ENCODE measurements at regions not wholly inside any gene's neighbourhood (a gene's known extent, or its start where the extent isn't known, plus 50 kb on each side); places are given as distances from the start of the nearest gene placed in this dataset.
"Not testable (repeated sequence)": the region's sequence is repeated elsewhere in the genome, so short reads cannot be mapped to it uniquely, and the experiment has no call there.

GRCh38 chr3:176827244-176827643, 370.0 kb downstream of the TBL1XR1 start:
- CTCF ChIA-PET: not testable (repeated sequence)

GRCh38 chr3:176824811-176825210, 372.5 kb downstream of the TBL1XR1 start:
- CTCF ChIA-PET: no interaction called here
- Histone ChIP-seq H3K4me2 (no peak overlapping the region), H3K9me3 (no peaks in the 10 kb centered on the region), H3K27ac (ENCODE audit: low read depth in 2 of 2, low read length in 1 of 2) (no peak overlapping the region), H2AFZ (ENCODE audit: low read depth) (no peak overlapping the region), H3K4me1 (ENCODE audit: control insufficient read depth in 1 of 2, insufficient read depth in 2 of 2, low read depth in 1 of 2, low read length in 1 of 2) (no peaks in the 10 kb centered on the region), H3K36me3 (replicated peaks in 1 of 2; ENCODE audit: control insufficient read depth in 1 of 2, insufficient read depth in 2 of 2, low read length in 1 of 2) (no peaks in the 10 kb centered on the region), H3K4me3 (ENCODE audit: low read depth in 2 of 2, low read length in 1 of 2) (no peak overlapping the region), H3K9ac (no peak overlapping the region), H3F3A (replicated peaks; ENCODE audit: insufficient read depth) (no peaks in the 10 kb centered on the region), H3K27me3 (ENCODE audit: insufficient read depth) (no peaks in the 10 kb centered on the region), H3K9me2 (no peaks in the 10 kb centered on the region), H3K79me2 (ENCODE audit: insufficient read depth) (no peaks in the 10 kb centered on the region), H4K20me1 (ENCODE audit: insufficient read depth) (no peaks in the 10 kb centered on the region)
- no peak for TF ChIP-seq EZH2phosphoT487 (IDR thresholded peaks at IDR 0.05; ENCODE audit: borderline replicate concordance, low read depth)
- TF ChIP-seq SIN3A (IDR thresholded peaks at IDR 0.05; ENCODE audit: borderline replicate concordance, low read depth, low read length): no peak
- no peak for TF ChIP-seq FOXJ3 (CRISPR knock-in tag; IDR thresholded peaks at IDR 0.05)
- no peak for TF ChIP-seq FOSL2 (IDR thresholded peaks at IDR 0.05; ENCODE audit: borderline replicate concordance, low read depth)
- TF ChIP-seq CTCF (IDR thresholded peaks at IDR 0.05): no peak
- TF ChIP-seq USF1 (IDR thresholded peaks at IDR 0.05; ENCODE audit: borderline replicate concordance, low read depth): no peak
- no peak for TF ChIP-seq JUND (IDR thresholded peaks at IDR 0.05)
- TF ChIP-seq MXI1 (IDR thresholded peaks at IDR 0.05; ENCODE audit: low read depth, low read length): no peak
- TF ChIP-seq SMC3 (IDR thresholded peaks at IDR 0.05; ENCODE audit: low read depth, low read length): no peak
- TF ChIP-seq ELF1 (IDR thresholded peaks at IDR 0.05): no peak
- TF ChIP-seq MEF2A (IDR thresholded peaks at IDR 0.05; ENCODE audit: borderline replicate concordance, low read depth): no peak
- no peak for TF ChIP-seq GATA2 (CRISPR knock-in tag; IDR thresholded peaks at IDR 0.05)
- no peak for TF ChIP-seq RAD21 (IDR thresholded peaks at IDR 0.05; ENCODE audit: low read length)
- TF ChIP-seq POLR2AphosphoS5 (IDR thresholded peaks at IDR 0.05; ENCODE audit: low read depth, low read length): no peak
- TF ChIP-seq RXRA (IDR thresholded peaks at IDR 0.05; ENCODE audit: borderline replicate concordance, low read depth): no peak
- DNase-seq: no peak
- WGBS (ENCODE audit: low lambda C conversion rate): 27% methylated on average over 3 of the region's 3 CpGs
- POLR2A ChIA-PET: no interaction called here

More at GRCh38 chr3:176827244-176827643, 370.0 kb downstream of the TBL1XR1 start:
- H4K20me1 ChIP-seq (ENCODE audit: insufficient read depth); POLR2A ChIA-PET; H3K9ac ChIP-seq; DNase-seq; H3F3A ChIP-seq (replicated peaks; ENCODE audit: insufficient read depth); H3K27me3 ChIP-seq (ENCODE audit: insufficient read depth); H2AFZ ChIP-seq (ENCODE audit: low read depth); H3K27ac ChIP-seq (ENCODE audit: low read depth in 2 of 2, low read length in 1 of 2); H3K4me2 ChIP-seq; H3K36me3 ChIP-seq (replicated peaks in 1 of 2; ENCODE audit: control insufficient read depth in 1 of 2, insufficient read depth in 2 of 2, low read length in 1 of 2); H3K4me1 ChIP-seq (ENCODE audit: control insufficient read depth in 1 of 2, insufficient read depth in 2 of 2, low read depth in 1 of 2, low read length in 1 of 2); H3K79me2 ChIP-seq (ENCODE audit: insufficient read depth); H3K9me3 ChIP-seq; H3K4me3 ChIP-seq (ENCODE audit: low read depth in 2 of 2, low read length in 1 of 2); H3K9me2 ChIP-seq: not testable (repeated sequence)
- WGBS (ENCODE audit: low lambda C conversion rate): 71% methylated on average over 14 of the region's 15 CpGs

Measured in SK-N-SH (cell line).